ENCODE measurements at regions not wholly inside any gene's neighbourhood (a gene's known extent, or its start where the extent isn't known, plus 50 kb on each side); places are given as distances from the start of the nearest gene placed in this dataset.
A peak's percentile ranks its signal among the peaks of the same experiment; 100 is the strongest.

GRCh38 chr2:156116113-156116512 lies 216.4 kb downstream of the NR4A2 start:
- in situ Hi-C loops (cut with MboI; ENCODE audit: low pct_unique_long_range_greater_than_20kb, low sequenced_read_pairs): no loop called here
- no peak for DNase-seq

DNA sequence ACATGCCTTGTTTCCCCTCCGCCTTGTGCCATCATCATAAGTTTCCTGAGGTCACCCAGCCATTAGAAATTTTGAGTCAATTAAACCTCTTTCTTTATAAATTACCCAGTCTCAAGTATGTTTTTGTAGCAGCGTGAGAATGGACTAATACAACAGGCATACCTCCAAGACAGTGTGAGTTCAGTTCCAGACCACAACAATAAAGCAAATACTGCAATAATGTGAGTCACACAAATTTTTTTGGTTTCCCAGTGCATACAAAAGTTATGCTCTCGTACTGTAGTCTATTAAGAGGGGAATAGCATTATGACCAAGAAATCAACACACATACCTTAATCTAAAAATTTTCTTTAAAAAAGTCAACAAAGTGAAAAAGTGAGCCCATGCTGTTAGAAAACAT lies 217.2 kb downstream of the NR4A2 start:
- DNase-seq: no peak
- in situ Hi-C loops (cut with MboI; ENCODE audit: low pct_unique_long_range_greater_than_20kb, low sequenced_read_pairs): no loop called here

- DNase-seq: no peak
- in situ Hi-C loops (cut with MboI; ENCODE audit: low pct_unique_long_range_greater_than_20kb, low sequenced_read_pairs): no loop called here
Observed at GRCh38 chr2:156112323-156112722, 220.2 kb downstream of the NR4A2 start.

GRCh38 chr2:156110890-156111289 lies 221.6 kb downstream of the NR4A2 start:
- DNase-seq: peak; percentile 66
- in situ Hi-C loops (cut with MboI; ENCODE audit: low pct_unique_long_range_greater_than_20kb, low sequenced_read_pairs): no loop called here

GRCh38 chr2:156099382-156099781 lies 233.1 kb downstream of the NR4A2 start:
- no peak for DNase-seq
- in situ Hi-C loops (cut with MboI; ENCODE audit: low pct_unique_long_range_greater_than_20kb, low sequenced_read_pairs): no loop called here

DNA sequence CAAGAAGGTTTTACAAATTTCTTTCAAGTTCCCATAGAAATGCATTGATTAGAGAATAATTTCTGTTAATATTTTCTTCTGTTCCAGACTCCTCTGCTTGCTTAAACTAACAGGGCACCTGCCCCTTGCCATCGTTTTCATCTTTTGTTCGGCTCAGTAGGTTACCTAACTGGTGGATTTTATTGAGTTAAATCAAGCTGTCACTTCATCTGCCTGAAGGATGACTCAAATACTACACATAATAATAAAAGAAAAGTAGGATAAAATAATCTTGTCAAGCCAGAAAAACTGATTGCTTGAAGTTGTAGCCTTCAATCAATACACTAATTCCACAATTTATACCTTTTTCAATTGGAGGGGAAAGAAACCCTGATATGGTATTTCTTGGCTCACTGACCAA lies 234.0 kb downstream of the NR4A2 start:
- DNase-seq: no peak
- in situ Hi-C loops (cut with MboI; ENCODE audit: low pct_unique_long_range_greater_than_20kb, low sequenced_read_pairs): no loop called here

- in situ Hi-C loops (cut with MboI; ENCODE audit: low pct_unique_long_range_greater_than_20kb, low sequenced_read_pairs): no loop called here
- DNase-seq: no peak
Observed at GRCh38 chr2:156088587-156088986, 243.9 kb downstream of the NR4A2 start.

- DNase-seq: no peak
- in situ Hi-C loops (cut with MboI; ENCODE audit: low pct_unique_long_range_greater_than_20kb, low sequenced_read_pairs): no loop called here
Observed at GRCh38 chr2:156087875-156088274, 244.6 kb downstream of the NR4A2 start.

GRCh38 chr2:156083763-156084493 lies 248.6 kb downstream of the NR4A2 start:
- DNase-seq: peak; percentile 3
- in situ Hi-C loops (cut with MboI; ENCODE audit: low pct_unique_long_range_greater_than_20kb, low sequenced_read_pairs): no loop called here

- in situ Hi-C loops (cut with MboI; ENCODE audit: low pct_unique_long_range_greater_than_20kb, low sequenced_read_pairs): no loop called here
- no peak for DNase-seq
Observed at GRCh38 chr2:156079845-156080244, 252.7 kb downstream of the NR4A2 start.

DNA sequence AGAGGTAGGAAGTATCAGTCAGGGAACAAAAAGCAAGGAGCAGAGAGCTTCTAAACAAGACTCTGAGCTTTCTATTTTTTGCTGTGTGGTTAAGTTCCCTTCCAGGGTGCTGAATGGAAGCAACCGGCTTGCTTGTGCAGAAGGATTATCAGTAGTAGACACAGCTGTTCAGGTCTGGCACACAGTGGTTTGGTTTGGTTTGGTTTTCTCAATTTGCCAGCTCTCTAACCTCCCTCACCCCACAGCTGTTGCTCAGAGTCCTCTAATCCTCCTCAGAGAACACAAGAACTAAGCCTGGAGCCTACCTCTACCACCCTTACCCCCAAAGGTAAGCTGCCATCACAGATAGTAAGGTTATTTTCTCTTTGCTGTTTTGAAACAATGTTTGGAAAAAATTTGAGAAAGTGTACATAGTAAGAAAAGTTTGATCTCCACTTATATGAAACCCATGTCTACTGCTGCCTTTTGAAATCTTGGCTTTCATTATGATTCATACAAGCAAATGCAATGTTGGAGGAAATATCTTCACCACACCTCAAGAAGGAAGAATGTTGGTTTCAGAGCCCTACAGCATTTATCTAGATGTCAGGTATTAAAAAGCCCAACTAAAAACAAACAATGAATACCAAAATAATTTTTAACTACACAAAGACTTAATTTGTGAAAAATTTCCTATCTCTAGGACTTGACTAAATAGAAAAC lies 255.3 kb downstream of the NR4A2 start:
- in situ Hi-C loops (cut with MboI; ENCODE audit: low pct_unique_long_range_greater_than_20kb, low sequenced_read_pairs): no loop called here
- no peak for DNase-seq

DNA sequence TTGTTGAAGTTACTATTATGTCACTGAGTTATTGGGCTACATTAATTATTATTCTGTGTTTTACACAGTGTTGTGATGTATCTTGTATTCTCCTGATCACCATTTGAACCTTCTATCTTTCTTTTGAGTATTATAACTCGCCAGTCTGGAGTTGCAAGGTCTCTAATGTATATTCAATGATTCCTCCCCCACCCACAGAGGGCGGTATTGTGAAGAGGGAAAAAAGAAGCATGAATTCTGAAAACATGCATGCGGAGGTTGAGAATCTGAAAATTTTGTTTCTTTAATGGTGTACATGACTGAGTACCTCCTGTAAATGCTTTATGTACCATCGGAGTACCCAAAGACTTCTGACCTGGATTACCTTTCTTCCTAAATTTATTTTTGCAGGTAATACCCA lies 266.6 kb downstream of the NR4A2 start:
- in situ Hi-C loops (cut with MboI; ENCODE audit: low pct_unique_long_range_greater_than_20kb, low sequenced_read_pairs): no loop called here
- DNase-seq: peak; percentile 33

GRCh38 chr2:156064540-156064939 lies 268.0 kb downstream of the NR4A2 start:
- DNase-seq: no peak
- in situ Hi-C loops (cut with MboI; ENCODE audit: low pct_unique_long_range_greater_than_20kb, low sequenced_read_pairs): no loop called here

DNA sequence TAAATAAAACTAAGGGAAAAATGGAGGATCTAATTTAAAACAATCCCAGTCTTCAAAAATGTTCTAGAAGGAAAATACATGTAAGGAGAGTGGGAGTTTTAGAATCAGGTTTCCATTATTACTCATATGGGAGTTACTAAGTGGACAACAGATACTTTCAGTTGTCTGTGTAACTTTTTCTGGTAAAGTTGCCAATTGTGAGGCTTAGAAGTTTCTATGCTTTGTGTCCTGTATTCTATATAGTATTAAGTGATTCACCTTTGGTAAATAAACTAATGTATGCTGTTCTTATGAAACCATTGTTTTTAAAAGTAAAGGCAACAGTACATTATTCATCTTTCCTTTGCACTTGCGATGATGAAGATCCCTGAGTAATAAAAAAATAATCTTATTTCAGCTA lies 274.9 kb downstream of the NR4A2 start:
- in situ Hi-C loops (cut with MboI; ENCODE audit: low pct_unique_long_range_greater_than_20kb, low sequenced_read_pairs): no loop called here
- DNase-seq: no peak

DNA sequence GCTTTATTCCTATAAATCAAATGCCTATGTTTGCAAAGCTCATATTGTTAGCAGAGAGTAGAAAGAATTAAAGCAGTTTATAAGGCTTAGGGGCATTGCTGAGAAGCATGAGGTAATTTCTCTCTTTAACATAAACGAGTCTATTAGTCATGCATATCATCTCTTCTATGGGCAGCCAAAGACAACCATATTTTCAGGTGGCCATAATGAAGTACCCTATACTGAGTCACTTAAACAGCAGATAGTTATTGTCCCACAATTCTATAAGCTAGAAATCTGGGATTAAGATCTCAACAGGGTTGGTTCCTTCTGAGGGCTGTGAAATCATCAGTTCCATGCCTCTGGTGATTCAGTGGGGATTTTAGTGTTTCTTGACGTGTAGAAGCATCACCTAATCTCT lies 277.5 kb downstream of the NR4A2 start:
- in situ Hi-C loops (cut with MboI; ENCODE audit: low pct_unique_long_range_greater_than_20kb, low sequenced_read_pairs): no loop called here
- DNase-seq: no peak

- DNase-seq: no peak
- in situ Hi-C loops (cut with MboI; ENCODE audit: low pct_unique_long_range_greater_than_20kb, low sequenced_read_pairs): no loop called here
Observed at GRCh38 chr2:156046900-156047299, 285.6 kb downstream of the NR4A2 start.

DNA sequence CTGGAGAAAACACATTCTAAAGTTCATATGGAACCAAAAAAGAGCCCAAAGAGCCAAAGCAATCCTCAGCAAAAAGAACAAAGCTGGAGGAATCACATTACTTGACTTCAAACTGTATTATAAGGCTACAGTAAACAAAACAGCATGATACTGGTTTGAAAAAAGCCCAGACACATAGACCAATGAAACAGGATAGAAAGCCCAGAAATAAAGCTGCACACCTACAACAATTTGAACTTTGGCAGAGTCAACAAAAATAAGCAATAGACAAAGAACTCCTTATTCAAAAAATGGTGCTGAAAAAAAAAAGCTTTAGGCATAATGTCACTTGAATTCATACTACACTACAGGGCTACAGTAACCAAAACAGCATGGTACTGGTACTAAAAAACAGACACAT lies 289.6 kb downstream of the NR4A2 start:
- in situ Hi-C loops (cut with MboI; ENCODE audit: low pct_unique_long_range_greater_than_20kb, low sequenced_read_pairs): no loop called here
- DNase-seq: no peak

DNA sequence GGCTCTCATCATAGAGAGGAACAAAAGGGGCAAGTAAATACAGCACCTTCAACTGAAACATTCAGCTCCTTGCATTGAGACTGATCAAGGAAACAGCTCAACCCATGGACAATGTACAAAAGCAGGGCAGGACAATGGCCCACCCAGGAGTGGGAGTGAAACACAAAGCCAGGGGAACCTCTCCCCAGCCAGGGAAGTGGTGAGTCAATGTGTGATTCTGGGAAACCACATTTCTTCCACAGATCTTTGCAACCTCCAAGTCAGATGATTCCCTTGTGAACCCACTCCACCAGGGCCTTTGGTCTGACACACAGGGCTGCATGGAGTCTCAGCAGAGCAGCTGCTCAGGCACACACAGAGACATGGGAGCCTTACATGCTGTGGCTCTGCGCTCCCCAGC lies 294.5 kb downstream of the NR4A2 start:
- no peak for DNase-seq
- in situ Hi-C loops (cut with MboI; ENCODE audit: low pct_unique_long_range_greater_than_20kb, low sequenced_read_pairs): no loop called here

DNA sequence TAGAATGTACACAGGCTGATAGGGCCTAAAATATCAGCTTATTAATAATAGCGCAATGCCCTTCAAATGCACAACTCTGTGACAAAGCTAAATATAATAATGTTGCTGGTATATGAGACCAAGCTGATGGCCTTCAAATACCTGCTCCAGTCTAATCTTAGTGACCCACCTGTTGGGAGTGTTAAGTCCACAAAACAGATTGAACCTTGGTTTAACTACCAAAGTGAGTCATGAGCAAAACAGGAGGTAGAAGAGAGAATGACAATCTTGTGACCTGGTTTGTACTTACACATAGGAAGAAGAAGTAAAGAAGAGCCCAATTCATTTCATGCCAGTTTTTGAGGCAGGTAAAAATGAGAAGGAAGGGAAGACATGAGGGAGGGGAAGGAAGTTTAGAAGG lies 295.0 kb downstream of the NR4A2 start:
- no peak for DNase-seq
- in situ Hi-C loops (cut with MboI; ENCODE audit: low pct_unique_long_range_greater_than_20kb, low sequenced_read_pairs): no loop called here

- in situ Hi-C loops (cut with MboI; ENCODE audit: low pct_unique_long_range_greater_than_20kb, low sequenced_read_pairs): no loop called here
- no peak for DNase-seq
Observed at GRCh38 chr2:156031121-156031520, 301.4 kb downstream of the NR4A2 start.
